ENCODE measurements at regions not wholly inside any gene's neighbourhood (a gene's known extent, or its start where the extent isn't known, plus 50 kb on each side); places are given as distances from the start of the nearest gene placed in this dataset.

DNA sequence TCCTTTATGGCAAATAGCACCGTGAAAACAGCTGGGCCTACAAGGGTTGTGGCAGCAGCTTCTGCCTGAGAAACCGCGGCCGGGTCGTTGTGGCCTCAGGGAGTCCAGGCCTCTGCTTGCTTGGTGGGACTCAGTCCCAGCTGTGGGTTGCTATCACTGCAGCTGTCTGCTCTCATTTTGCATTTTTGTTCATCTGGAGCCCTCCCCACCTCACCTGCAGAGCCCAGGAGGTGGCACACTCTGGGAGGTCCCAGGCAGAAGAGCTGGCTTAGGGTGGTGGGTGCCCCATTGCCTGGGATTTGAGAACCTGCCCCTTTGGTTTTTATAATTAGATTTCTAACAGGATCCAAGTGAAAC lies 138.4 kb downstream of the GADD45G start:
- ATAC-seq: no peak
- H3K4me1 Mint-ChIP-seq: peaks cover 71% of the 10 kb centered on the region
- H3K27me3 Mint-ChIP-seq: no peaks in the 10 kb centered on the region
- peak overlapping the region; percentile 96 for H3K27ac Mint-ChIP-seq
- DNase-seq: no peak
- no peaks in the 10 kb centered on the region for H3K9me3 ChIP-seq (ENCODE audit: control insufficient read depth, low read length, poor library complexity, severe bottlenecking)
- H3K4me3 Mint-ChIP-seq: peak overlapping the region; percentile 87
- H3K36me3 Mint-ChIP-seq (ENCODE audit: low read depth): no peaks in the 10 kb centered on the region

DNA sequence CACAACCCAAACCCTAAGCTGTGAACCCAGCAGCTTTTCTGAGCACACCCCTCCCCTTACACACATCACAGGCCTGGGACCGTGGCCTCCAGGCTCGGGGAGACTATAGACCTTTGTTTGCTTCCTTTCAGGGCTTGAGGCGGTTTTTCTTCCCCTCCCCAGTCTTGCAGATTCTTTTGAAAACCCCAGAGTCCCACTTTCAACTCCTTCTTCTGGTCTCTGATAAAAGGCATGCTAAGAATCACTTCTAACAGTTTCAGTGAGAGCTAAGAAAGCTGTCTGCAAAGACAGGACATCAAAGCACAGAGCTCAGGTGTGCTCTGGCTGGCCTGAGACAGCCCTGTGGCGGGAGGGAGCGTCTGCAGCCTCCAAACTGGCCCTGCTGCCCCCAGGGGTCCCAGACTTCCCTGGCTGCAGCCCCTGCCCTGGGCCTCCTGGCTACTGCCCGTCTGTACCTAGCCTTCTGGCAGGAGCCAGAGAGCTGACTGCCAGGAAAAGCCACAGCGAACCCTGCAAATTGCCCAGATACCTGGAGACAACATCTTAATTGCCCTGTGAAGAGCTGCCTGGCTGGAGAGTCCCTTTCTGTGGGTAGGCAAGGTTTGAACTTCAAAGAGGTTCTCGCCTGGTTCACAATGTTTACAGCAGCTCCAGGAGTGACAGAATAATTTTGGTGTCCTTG lies 138.9 kb downstream of the GADD45G start:
- Mint-ChIP-seq H3K4me3 (peak overlapping the region; percentile 87), H3K36me3 (ENCODE audit: low read depth) (no peaks in the 10 kb centered on the region), H3K27me3 (no peaks in the 10 kb centered on the region), H3K27ac (peak overlapping the region; percentile 96), H3K4me1 (peaks cover 71% of the 10 kb centered on the region)
- peak; percentile 82 for ATAC-seq
- no peaks in the 10 kb centered on the region for H3K9me3 ChIP-seq (ENCODE audit: control insufficient read depth, low read length, poor library complexity, severe bottlenecking)
- DNase-seq: peak in 2 of 3 donors; percentile 30 to 44

DNA sequence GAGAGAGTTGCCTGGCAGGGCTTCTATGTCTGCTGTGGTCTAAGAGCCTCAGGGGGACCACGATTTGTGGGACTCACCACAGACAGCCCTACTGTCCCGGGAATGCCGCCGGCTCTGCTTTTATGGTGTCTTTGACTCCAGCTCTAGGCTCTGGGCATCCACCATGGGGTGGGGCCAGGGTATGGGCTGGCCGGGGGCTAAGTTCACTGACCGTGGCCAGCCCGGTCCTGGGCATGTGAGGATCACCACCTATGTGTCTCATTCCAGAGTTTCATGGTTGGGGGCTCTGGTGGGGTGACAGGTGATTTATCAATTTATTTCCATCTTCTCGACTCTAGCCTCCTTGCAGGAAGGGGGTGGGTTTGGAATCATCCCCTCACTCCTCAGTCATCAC lies 139.4 kb downstream of the GADD45G start:
- Mint-ChIP-seq H3K27ac (peak overlapping the region; percentile 96), H3K27me3 (no peaks in the 10 kb centered on the region), H3K36me3 (ENCODE audit: low read depth) (no peaks in the 10 kb centered on the region), H3K4me3 (peak overlapping the region; percentile 87), H3K4me1 (peaks cover 69% of the 10 kb centered on the region)
- DNase-seq (no peak), ATAC-seq (no peak)
- no peaks in the 10 kb centered on the region for H3K9me3 ChIP-seq (ENCODE audit: control insufficient read depth, low read length, poor library complexity, severe bottlenecking)

DNA sequence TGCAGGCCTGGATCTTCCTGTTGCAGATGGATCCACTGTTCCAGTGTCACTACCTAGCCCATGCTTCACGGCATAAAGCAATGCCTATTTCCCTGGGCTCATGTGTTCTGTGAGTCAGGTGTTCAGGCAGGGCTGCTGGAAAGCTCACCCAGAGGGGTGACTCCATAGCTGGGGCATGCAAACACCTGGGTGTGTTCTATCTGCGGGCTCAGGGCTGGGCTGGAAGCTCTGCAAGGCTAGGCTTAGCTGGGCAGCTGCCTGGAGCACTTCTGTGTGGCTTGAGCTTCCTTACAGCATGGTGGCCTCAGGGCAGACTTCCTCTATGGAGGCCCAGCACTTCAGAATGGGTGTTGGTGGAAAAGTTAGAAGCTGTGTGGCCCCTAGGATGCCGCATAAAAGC lies 139.9 kb downstream of the GADD45G start:
- ATAC-seq: no peak
- Mint-ChIP-seq H3K27ac (peak overlapping the region; percentile 96), H3K36me3 (ENCODE audit: low read depth) (no peaks in the 10 kb centered on the region), H3K27me3 (no peaks in the 10 kb centered on the region), H3K4me3 (peak overlapping the region; percentile 70), H3K4me1 (peaks cover 67% of the 10 kb centered on the region)
- H3K9me3 ChIP-seq (ENCODE audit: control insufficient read depth, low read length, poor library complexity, severe bottlenecking): no peaks in the 10 kb centered on the region
- DNase-seq: no peak

DNA sequence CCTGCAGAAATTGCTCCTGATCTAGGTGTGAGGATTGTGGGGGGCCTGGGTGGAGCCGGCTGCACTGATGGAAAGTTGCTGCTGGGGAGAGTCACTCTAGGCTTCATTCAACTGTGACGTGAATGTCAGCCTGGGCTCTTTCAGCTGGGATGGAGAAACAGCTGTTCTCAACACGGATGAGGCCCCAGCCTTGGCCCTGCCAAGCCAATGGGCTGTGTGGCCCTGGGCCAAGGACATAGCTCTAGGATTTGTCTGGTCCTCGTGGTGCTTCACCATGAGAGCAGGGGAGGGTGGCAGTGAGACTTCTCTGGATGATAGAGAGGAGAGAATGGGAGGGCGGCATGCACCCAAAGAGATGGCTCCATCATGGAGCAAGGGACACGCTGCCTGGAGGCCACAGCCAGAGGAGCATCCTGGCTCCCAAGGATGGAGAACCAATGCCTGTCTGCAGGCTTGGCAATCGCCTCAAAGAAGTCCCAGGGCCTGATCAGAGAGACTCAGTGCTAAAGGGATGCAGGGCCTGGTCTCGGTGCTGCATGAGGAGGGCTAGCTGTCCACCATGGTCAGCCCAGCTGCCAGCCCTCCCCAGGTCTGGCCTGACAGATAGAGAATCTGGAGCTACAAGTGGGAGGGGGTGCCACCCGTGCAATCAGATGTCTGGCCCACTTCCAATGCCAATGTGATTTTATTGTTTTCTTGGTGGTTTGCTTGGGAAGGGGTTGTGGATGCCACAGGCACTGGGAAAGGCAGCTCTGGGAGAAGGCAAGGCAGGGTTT lies 141.0 kb downstream of the GADD45G start:
- Mint-ChIP-seq H3K36me3 (ENCODE audit: low read depth) (no peaks in the 10 kb centered on the region), H3K4me3 (peak overlapping the region; percentile 28), H3K27ac (peak overlapping the region; percentile 96), H3K27me3 (no peaks in the 10 kb centered on the region), H3K4me1 (peaks cover 58% of the 10 kb centered on the region)
- ATAC-seq (no peak), DNase-seq (no peak)
- H3K9me3 ChIP-seq (ENCODE audit: control insufficient read depth, low read length, poor library complexity, severe bottlenecking): no peaks in the 10 kb centered on the region

DNA sequence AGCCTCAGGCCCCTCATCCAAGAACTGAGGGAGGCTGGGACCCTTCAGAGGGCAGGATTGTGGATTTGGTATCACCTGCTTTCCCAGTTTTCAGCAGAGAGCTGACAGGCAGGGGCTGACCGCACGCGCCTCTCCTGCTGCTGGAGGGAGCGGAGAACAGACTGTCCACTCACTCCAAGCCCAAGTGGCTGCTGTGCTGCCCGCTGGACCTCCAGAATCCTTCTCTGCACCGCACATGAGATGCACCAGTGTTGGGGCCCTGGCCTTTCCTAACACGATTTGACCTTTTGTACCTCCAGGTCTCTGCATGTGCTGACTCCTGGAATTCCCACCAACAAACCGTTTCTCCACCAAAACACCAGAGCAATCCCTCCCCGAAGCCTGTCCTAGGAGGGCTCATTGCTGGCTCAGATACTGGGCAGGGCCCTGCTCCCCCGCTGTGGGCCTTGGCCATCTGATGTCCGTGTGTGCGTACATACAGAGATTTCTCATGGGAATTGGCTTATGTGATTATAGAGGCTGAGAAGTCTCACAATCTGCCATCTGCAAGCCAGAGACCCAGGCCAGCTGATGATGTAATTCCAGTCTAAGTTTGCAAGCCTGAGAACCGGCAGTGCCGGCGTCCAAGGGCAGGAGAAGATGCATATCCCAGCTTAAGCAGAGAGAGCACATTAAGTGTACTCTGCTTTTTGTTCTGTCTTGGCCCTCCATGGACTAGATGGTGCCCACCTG lies 141.7 kb downstream of the GADD45G start:
- Mint-ChIP-seq H3K27ac (peak overlapping the region; percentile 96), H3K36me3 (ENCODE audit: low read depth) (no peaks in the 10 kb centered on the region), H3K27me3 (no peaks in the 10 kb centered on the region), H3K4me1 (peaks cover 55% of the 10 kb centered on the region), H3K4me3 (no peak overlapping the region)
- H3K9me3 ChIP-seq (ENCODE audit: control insufficient read depth, low read length, poor library complexity, severe bottlenecking): no peaks in the 10 kb centered on the region
- no peak for DNase-seq
- ATAC-seq: no peak

DNA sequence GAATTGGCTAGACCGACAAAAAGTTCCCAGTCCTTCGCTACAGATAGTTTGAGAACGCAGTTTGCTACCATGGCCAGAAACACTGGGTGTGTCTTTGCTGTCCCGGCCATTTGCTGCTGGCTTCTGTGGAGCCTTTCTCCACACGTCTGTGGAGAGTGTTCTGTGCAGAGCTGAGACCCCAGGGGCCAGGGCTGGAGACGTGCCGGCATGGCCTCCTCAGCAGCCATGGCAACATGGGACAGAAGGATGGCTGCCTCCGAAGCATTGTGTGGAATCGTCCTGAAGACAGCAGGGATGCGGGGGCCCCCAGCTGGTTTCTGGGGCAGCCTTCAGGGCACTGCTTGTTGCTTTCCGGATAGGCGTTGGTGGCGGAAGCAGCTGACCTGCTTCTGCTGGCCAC lies 142.8 kb downstream of the GADD45G start:
- Mint-ChIP-seq H3K4me3 (no peak overlapping the region), H3K27ac (no peak overlapping the region), H3K36me3 (ENCODE audit: low read depth) (no peaks in the 10 kb centered on the region), H3K4me1 (peaks cover 47% of the 10 kb centered on the region), H3K27me3 (no peaks in the 10 kb centered on the region)
- DNase-seq: no peak
- no peaks in the 10 kb centered on the region for H3K9me3 ChIP-seq (ENCODE audit: control insufficient read depth, low read length, poor library complexity, severe bottlenecking)
- no peak for ATAC-seq

DNA sequence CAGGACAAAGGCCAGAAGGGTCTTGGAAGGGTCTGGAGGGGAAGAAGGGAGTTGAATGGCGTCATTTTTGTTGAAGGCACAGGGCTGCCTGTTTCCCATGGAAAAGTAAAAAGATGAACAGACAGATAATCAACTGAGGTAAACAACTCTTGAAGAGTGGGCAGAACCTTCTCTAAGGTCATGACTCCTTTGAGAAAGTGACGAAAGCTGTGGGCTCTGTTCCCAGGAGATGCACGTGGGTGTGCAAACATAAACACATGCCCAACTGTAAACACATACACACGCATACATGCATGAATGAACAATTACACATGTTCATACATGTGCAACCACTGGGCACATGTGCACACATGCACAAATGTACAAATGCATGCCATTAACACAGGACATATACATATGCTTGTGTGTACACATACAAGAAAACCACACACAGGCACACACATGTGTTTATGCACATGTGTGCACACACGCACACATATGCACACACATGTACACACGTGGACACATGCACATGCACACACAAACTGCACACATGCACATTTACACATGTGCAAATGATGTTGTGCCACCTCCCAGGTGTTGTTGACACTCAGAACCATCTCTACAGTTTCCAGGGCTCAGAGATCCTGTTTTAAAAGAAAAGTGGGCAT lies 143.3 kb downstream of the GADD45G start:
- H3K4me1 Mint-ChIP-seq: peaks cover 42% of the 10 kb centered on the region
- no peaks in the 10 kb centered on the region for H3K27me3 Mint-ChIP-seq
- no peak overlapping the region for H3K4me3 Mint-ChIP-seq
- no peaks in the 10 kb centered on the region for H3K9me3 ChIP-seq (ENCODE audit: control insufficient read depth, low read length, poor library complexity, severe bottlenecking)
- H3K36me3 Mint-ChIP-seq (ENCODE audit: low read depth): no peaks in the 10 kb centered on the region
- no peak for DNase-seq
- no peak overlapping the region for H3K27ac Mint-ChIP-seq
- no peak for ATAC-seq

DNA sequence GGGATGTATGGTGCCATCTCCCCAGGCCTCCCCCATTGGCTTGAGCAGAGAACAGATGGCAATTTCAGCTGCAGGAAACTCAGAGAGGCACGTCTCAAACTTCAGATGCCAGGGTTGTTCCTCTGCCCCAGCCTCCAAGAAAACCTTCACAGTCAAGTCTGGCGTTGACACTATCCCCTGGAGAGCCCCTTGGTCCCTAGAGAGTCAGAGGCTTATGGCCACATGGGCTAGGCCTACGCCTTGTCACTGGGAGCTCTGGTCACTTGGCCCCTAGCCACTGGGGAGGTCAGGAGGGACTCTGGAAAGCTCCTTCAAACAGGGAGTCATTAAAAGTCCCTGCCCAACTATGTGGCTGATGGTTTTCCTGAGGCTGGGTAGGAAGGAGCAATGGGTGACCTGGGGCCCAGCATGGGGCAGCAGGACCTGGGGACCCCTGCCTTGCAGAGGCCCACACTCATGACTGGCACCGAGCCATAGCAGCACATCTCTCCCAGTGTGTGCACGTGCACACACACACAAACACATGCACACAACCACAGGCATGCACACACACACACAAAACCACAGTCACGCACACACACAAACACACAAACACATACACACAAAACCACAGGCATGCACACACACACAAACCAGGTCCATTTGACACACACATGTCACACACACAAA lies 144.2 kb downstream of the GADD45G start:
- Mint-ChIP-seq H3K4me1 (peaks cover 33% of the 10 kb centered on the region), H3K4me3 (no peak overlapping the region), H3K27ac (no peak overlapping the region), H3K36me3 (ENCODE audit: low read depth) (no peaks in the 10 kb centered on the region), H3K27me3 (no peaks in the 10 kb centered on the region)
- no peaks in the 10 kb centered on the region for H3K9me3 ChIP-seq (ENCODE audit: control insufficient read depth, low read length, poor library complexity, severe bottlenecking)
- DNase-seq (no peak), ATAC-seq (no peak)

DNA sequence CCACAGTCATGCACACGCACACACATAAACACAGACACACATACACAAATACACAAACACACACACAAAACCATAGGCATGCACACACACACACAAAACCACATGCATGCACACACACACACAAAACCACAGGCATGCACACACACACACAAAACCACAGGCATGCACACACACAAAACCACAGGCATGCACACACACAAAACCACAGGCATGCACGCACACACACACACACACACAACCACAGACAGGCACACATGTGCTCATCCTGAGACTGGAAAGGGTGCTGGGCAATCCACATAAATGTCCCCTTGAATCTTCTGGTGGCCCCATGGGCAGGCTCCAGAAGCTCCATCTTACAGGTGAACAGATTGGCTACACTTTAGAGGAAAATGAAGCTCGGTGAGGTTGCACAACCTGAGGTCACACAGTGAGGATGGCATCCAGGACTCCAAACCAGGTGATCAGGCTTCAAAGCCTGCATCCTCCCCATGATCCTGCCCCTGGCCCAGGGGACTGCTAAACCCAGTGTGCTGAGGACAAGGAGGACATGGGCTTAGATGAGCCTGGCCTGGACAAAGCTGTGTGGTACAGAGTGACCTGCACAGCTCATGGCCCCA lies 144.8 kb downstream of the GADD45G start:
- ATAC-seq (no peak), DNase-seq (no peak)
- Mint-ChIP-seq H3K36me3 (ENCODE audit: low read depth) (no peaks in the 10 kb centered on the region), H3K4me3 (no peak overlapping the region), H3K27me3 (no peaks in the 10 kb centered on the region), H3K4me1 (peaks cover 31% of the 10 kb centered on the region), H3K27ac (peak overlapping the region; percentile 0)
- no peaks in the 10 kb centered on the region for H3K9me3 ChIP-seq (ENCODE audit: control insufficient read depth, low read length, poor library complexity, severe bottlenecking)

DNA sequence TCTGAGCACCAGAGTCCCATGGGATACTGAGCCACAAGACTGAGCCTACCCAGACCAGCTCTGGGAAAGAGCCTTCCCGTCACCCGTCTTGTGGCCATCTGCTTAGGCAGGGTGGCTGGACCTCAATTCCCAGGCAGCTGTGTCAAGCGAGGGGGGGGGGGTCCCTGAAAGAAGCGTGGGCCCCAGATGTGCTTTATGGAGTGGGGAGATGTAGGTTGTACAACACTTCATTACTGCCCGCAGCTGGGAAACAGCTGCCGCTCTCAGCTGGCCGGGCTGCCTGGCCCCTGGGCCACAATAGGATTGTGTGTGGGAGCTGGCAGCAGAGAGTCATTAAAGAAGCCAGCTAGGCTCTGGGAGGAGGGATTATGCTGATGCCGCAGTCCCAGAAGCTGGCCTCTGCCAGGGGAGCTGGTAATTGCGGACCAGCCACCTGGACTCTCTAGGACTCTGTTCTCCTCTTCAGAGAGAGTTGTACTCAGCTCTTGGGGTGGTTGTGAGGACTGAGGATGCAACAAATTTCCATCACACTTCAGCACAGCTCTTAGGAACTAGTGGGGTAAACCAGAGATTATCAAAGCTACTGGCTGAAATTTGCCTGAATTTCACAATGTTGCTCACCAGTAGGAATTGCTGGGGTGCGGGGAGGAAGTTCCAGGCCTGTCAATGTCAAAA lies 145.4 kb downstream of the GADD45G start:
- peaks cover 34% of the 10 kb centered on the region for H3K4me1 Mint-ChIP-seq
- peak overlapping the region; percentile 0 for H3K27ac Mint-ChIP-seq
- H3K27me3 Mint-ChIP-seq: no peaks in the 10 kb centered on the region
- ATAC-seq: no peak
- DNase-seq: no peak
- no peaks in the 10 kb centered on the region for H3K36me3 Mint-ChIP-seq (ENCODE audit: low read depth)
- H3K4me3 Mint-ChIP-seq: no peak overlapping the region
- no peaks in the 10 kb centered on the region for H3K9me3 ChIP-seq (ENCODE audit: control insufficient read depth, low read length, poor library complexity, severe bottlenecking)
